ENCODE measurements at regions not wholly inside any gene's neighbourhood (a gene's known extent, or its start where the extent isn't known, plus 50 kb on each side); places are given as distances from the start of the nearest gene placed in this dataset.

DNA sequence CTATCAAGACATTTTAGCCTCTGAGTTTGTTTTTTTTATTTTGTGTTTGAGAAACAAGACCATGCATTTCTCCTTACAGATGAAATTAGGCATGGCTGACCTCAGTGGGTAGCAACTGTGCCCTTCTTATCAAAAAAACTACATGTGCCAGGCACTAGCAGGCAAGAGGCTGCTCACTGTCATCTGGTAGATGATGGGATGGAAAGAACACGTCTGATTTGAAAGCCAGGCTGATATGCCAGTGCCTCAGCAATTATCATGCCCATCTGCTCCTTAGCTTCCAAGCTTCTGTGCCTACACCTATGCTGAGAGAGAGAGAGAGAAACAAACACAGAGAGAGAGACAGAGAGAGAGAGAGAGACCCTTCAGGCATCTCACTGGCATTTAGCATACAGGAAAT is 149.9 kb downstream of the C6orf118 start:
- H2BK15ac ChIP-seq (ENCODE audit: low read depth, poor library complexity, severe bottlenecking): no peak overlapping the region
- H2AK5ac ChIP-seq (ENCODE audit: low read length, severe bottlenecking): no peak overlapping the region
- no peak overlapping the region for H3K27ac ChIP-seq (ENCODE audit: low read length, poor library complexity, severe bottlenecking)
- 60% methylated on average over 1 of the region's 1 CpG for WGBS
- peaks cover 10% of the 10 kb centered on the region for H3K9me3 ChIP-seq (ENCODE audit: control insufficient read depth, low read length)
- H3K4me3 ChIP-seq (ENCODE audit: insufficient read depth in 1 of 2, low read depth in 1 of 2, low read length in 2 of 2): no peak overlapping the region
- no peak overlapping the region for H4K8ac ChIP-seq (ENCODE audit: low read length)
- H4K91ac ChIP-seq (ENCODE audit: low read length): no peak overlapping the region
- H3K14ac ChIP-seq (ENCODE audit: low read length in 2 of 2): no peak overlapping the region
- H3K4ac ChIP-seq (ENCODE audit: low read depth in 1 of 2, low read length in 2 of 2): no peak overlapping the region
- no peak overlapping the region for H2BK120ac ChIP-seq (ENCODE audit: low read depth, low read length)
- H2BK5ac ChIP-seq (ENCODE audit: low read depth, low read length, poor library complexity, severe bottlenecking): no peak overlapping the region
- no peaks in the 10 kb centered on the region for H3K79me1 ChIP-seq (replicated peaks; ENCODE audit: low read length, poor library complexity, severe bottlenecking)
- H3K27me3 ChIP-seq (ENCODE audit: control insufficient read depth in 1 of 2, insufficient read depth in 1 of 2, low read length in 2 of 2): no peaks in the 10 kb centered on the region
- H2AFZ ChIP-seq (ENCODE audit: low read depth, low read length): no peak overlapping the region
- no peaks in the 10 kb centered on the region for H3K4me1 ChIP-seq (ENCODE audit: control insufficient read depth, insufficient read depth, low read depth, low read length)
- DNase-seq: no peak
- H3K9ac ChIP-seq (ENCODE audit: low read length): no peak overlapping the region
- no peak overlapping the region for H2BK12ac ChIP-seq (ENCODE audit: low read length in 2 of 2)
- no peak overlapping the region for H3K18ac ChIP-seq (ENCODE audit: low read depth in 1 of 2, low read length in 2 of 2)
- no peaks in the 10 kb centered on the region for H3K36me3 ChIP-seq (ENCODE audit: control insufficient read depth in 1 of 2, insufficient read depth in 2 of 2, low read depth in 1 of 2, low read length in 2 of 2)
- no peak overlapping the region for H3K4me2 ChIP-seq (ENCODE audit: low read length, poor library complexity, severe bottlenecking)
- no peak overlapping the region for H3K23ac ChIP-seq (ENCODE audit: low read length in 2 of 2)

DNA sequence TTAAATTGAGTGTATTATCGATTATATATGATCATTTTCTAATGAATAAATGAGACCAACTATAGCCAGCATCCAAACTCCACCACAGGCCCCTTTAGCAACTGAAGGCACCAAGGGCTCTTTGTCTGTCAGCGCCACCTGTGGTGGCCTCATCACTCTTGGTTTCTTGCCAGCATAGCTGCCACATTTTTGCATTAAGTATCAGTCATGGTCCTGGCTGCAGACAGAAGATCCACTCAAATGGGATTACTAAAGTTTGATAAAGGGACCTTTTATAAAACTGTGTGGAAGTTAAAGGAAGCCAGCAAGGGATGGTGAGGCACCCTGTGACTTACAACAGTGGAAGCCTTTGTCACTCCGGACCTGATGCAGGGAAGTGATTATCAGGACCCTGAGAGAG is 162.9 kb downstream of the C6orf118 start:
- H3K4me2 ChIP-seq (ENCODE audit: low read length, poor library complexity, severe bottlenecking): no peak overlapping the region
- H3K27ac ChIP-seq (ENCODE audit: low read length, poor library complexity, severe bottlenecking): no peak overlapping the region
- H3K79me1 ChIP-seq (replicated peaks; ENCODE audit: low read length, poor library complexity, severe bottlenecking): no peaks in the 10 kb centered on the region
- no peak overlapping the region for H4K8ac ChIP-seq (ENCODE audit: low read length)
- H3K9me3 ChIP-seq (ENCODE audit: control insufficient read depth, low read length): peaks cover 6% of the 10 kb centered on the region
- no peak overlapping the region for H2BK120ac ChIP-seq (ENCODE audit: low read depth, low read length)
- no peak overlapping the region for H3K23ac ChIP-seq (ENCODE audit: low read length in 2 of 2)
- H3K14ac ChIP-seq (ENCODE audit: low read length in 2 of 2): no peak overlapping the region
- H4K91ac ChIP-seq (ENCODE audit: low read length): no peak overlapping the region
- H2AFZ ChIP-seq (ENCODE audit: low read depth, low read length): no peak overlapping the region
- no peak overlapping the region for H3K9ac ChIP-seq (ENCODE audit: low read length)
- no peak overlapping the region for H2AK5ac ChIP-seq (ENCODE audit: low read length, severe bottlenecking)
- no peaks in the 10 kb centered on the region for H3K27me3 ChIP-seq (ENCODE audit: control insufficient read depth in 1 of 2, insufficient read depth in 1 of 2, low read length in 2 of 2)
- H3K4me3 ChIP-seq (ENCODE audit: insufficient read depth in 1 of 2, low read depth in 1 of 2, low read length in 2 of 2): no peak overlapping the region
- 79% methylated on average over 2 of the region's 3 CpGs for WGBS
- DNase-seq: no peak
- no peaks in the 10 kb centered on the region for H3K4me1 ChIP-seq (ENCODE audit: control insufficient read depth, insufficient read depth, low read depth, low read length)
- no peak overlapping the region for H3K18ac ChIP-seq (ENCODE audit: low read depth in 1 of 2, low read length in 2 of 2)
- no peak overlapping the region for H3K4ac ChIP-seq (ENCODE audit: low read depth in 1 of 2, low read length in 2 of 2)
- no peak overlapping the region for H2BK15ac ChIP-seq (ENCODE audit: low read depth, poor library complexity, severe bottlenecking)
- no peak overlapping the region for H2BK12ac ChIP-seq (ENCODE audit: low read length in 2 of 2)
- no peaks in the 10 kb centered on the region for H3K36me3 ChIP-seq (ENCODE audit: control insufficient read depth in 1 of 2, insufficient read depth in 2 of 2, low read depth in 1 of 2, low read length in 2 of 2)
- no peak overlapping the region for H2BK5ac ChIP-seq (ENCODE audit: low read depth, low read length, poor library complexity, severe bottlenecking)

DNA sequence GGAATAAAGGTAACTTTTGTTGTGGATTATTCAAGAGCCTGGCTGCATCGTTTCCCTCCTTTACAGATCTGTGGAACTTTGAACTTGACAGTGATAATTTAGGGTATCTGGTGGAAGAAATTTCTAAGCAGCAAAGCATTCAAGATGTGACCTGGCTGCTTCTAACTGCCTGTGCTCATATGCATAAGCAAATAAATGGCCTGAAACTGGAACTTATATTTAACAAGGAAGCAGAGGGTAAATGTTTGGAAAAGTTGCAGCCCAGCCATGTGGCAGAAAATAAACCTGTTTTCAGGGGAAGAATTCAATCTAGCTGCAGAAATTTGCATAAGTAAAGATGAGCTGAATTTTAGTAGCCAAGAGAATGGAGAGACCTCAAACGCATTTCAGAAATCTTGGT is 173.5 kb downstream of the C6orf118 start:
- Histone ChIP-seq H3K27me3 (ENCODE audit: control insufficient read depth in 1 of 2, insufficient read depth in 1 of 2, low read length in 2 of 2) (no peaks in the 10 kb centered on the region), H2BK15ac (ENCODE audit: low read depth, poor library complexity, severe bottlenecking) (no peak overlapping the region), H3K79me1 (replicated peaks; ENCODE audit: low read length, poor library complexity, severe bottlenecking) (no peaks in the 10 kb centered on the region), H3K4ac (ENCODE audit: low read depth in 1 of 2, low read length in 2 of 2) (no peak overlapping the region), H3K4me1 (ENCODE audit: control insufficient read depth, insufficient read depth, low read depth, low read length) (no peaks in the 10 kb centered on the region), H4K91ac (ENCODE audit: low read length) (no peak overlapping the region), H2AFZ (ENCODE audit: low read depth, low read length) (no peak overlapping the region), H3K27ac (ENCODE audit: low read length, poor library complexity, severe bottlenecking) (no peak overlapping the region), H3K14ac (ENCODE audit: low read length in 2 of 2) (no peak overlapping the region), H2BK12ac (ENCODE audit: low read length in 2 of 2) (no peak overlapping the region), H3K36me3 (ENCODE audit: control insufficient read depth in 1 of 2, insufficient read depth in 2 of 2, low read depth in 1 of 2, low read length in 2 of 2) (no peaks in the 10 kb centered on the region), H3K23ac (ENCODE audit: low read length in 2 of 2) (no peak overlapping the region), H3K4me3 (ENCODE audit: insufficient read depth in 1 of 2, low read depth in 1 of 2, low read length in 2 of 2) (no peak overlapping the region), H3K9me3 (ENCODE audit: control insufficient read depth, low read length) (peaks cover 28% of the 10 kb centered on the region), H2BK120ac (ENCODE audit: low read depth, low read length) (no peak overlapping the region), H2AK5ac (ENCODE audit: low read length, severe bottlenecking) (no peak overlapping the region), H3K9ac (ENCODE audit: low read length) (no peak overlapping the region), H3K18ac (ENCODE audit: low read depth in 1 of 2, low read length in 2 of 2) (no peak overlapping the region), H2BK5ac (ENCODE audit: low read depth, low read length, poor library complexity, severe bottlenecking) (no peak overlapping the region), H3K4me2 (ENCODE audit: low read length, poor library complexity, severe bottlenecking) (no peak overlapping the region), H4K8ac (ENCODE audit: low read length) (no peak overlapping the region)
- WGBS: 70% methylated on average over 2 of the region's 2 CpGs
- DNase-seq: no peak

DNA sequence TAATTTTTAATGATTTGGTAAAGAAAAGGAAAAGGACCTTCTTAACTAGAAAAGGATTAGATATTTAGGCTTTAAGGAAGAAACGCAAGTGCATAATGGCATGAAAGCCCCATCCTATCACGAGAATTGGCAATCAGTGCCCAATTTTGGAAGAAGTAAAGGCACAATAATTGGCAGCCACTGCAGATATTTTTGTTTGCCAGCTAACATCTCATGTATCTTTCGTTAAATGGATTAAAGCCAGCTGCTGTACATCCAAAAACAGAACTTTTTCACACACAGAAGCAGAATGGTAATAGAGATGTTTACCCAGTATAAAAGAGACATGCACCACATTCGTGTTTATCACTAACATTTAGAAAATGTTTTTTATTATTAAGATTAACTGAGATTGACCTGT is 180.3 kb downstream of the C6orf118 start:
- 77% methylated on average over 2 of the region's 4 CpGs for WGBS
- H4K8ac ChIP-seq (ENCODE audit: low read length): no peak overlapping the region
- H3K23ac ChIP-seq (ENCODE audit: low read length in 2 of 2): no peak overlapping the region

More for the DNA sequence above, 180.3 kb downstream of the C6orf118 start:
- Histone ChIP-seq H3K4me3 (ENCODE audit: insufficient read depth in 1 of 2, low read depth in 1 of 2, low read length in 2 of 2) (no peak overlapping the region), H4K91ac (ENCODE audit: low read length) (no peak overlapping the region), H3K4ac (ENCODE audit: low read depth in 1 of 2, low read length in 2 of 2) (no peak overlapping the region), H3K14ac (ENCODE audit: low read length in 2 of 2) (no peak overlapping the region), H2BK120ac (ENCODE audit: low read depth, low read length) (no peak overlapping the region), H2BK5ac (ENCODE audit: low read depth, low read length, poor library complexity, severe bottlenecking) (no peak overlapping the region), H2AFZ (ENCODE audit: low read depth, low read length) (no peak overlapping the region), H3K27me3 (ENCODE audit: control insufficient read depth in 1 of 2, insufficient read depth in 1 of 2, low read length in 2 of 2) (no peaks in the 10 kb centered on the region), H3K27ac (ENCODE audit: low read length, poor library complexity, severe bottlenecking) (no peak overlapping the region), H3K18ac (ENCODE audit: low read depth in 1 of 2, low read length in 2 of 2) (no peak overlapping the region), H2BK15ac (ENCODE audit: low read depth, poor library complexity, severe bottlenecking) (no peak overlapping the region), H3K4me2 (ENCODE audit: low read length, poor library complexity, severe bottlenecking) (no peak overlapping the region), H2AK5ac (ENCODE audit: low read length, severe bottlenecking) (no peak overlapping the region), H3K36me3 (ENCODE audit: control insufficient read depth in 1 of 2, insufficient read depth in 2 of 2, low read depth in 1 of 2, low read length in 2 of 2) (no peaks in the 10 kb centered on the region), H3K9me3 (ENCODE audit: control insufficient read depth, low read length) (peaks cover 9% of the 10 kb centered on the region), H2BK12ac (ENCODE audit: low read length in 2 of 2) (no peak overlapping the region), H3K4me1 (ENCODE audit: control insufficient read depth, insufficient read depth, low read depth, low read length) (no peaks in the 10 kb centered on the region), H3K9ac (ENCODE audit: low read length) (no peak overlapping the region), H3K79me1 (replicated peaks; ENCODE audit: low read length, poor library complexity, severe bottlenecking) (no peaks in the 10 kb centered on the region)
- no peak for DNase-seq
